WTC11 (cell line): ENCODE measurements at regions not wholly inside any gene's neighbourhood (a gene's known extent, or its start where the extent isn't known, plus 50 kb on each side); places are given as distances from the start of the nearest gene placed in this dataset.

Source experiments
- ATAC-seq: fragments of 200-7000 bp; cut with Tn5 transposase; 2 replicates; pipeline ENCODE4 v1.10.0; 2021; ENCODE audit warnings: mild to moderate bottlenecking, moderate library complexity
- CTCF ChIA-PET: fragments of 300-600 bp; sonication (Branson Sonifier 250); formaldehyde crosslinking; loops from one replicate; lab custom pipeline; 2021; ENCODE audit warnings: antibody characterized with exemption; lab: Charles Lee
- POLR2A ChIA-PET: fragments of 350-600 bp; sonication (Branson Sonifier 250); formaldehyde crosslinking; loops from one replicate; lab custom pipeline; 2021; ENCODE audit warnings: antibody characterized with exemption; lab: Charles Lee
- DNase-seq: peaks from one replicate; pipeline ENCODE4 v3.0.0; 2021; ENCODE audit warnings: low spot score
- H3K27ac Mint-ChIP-seq: 2 replicates; pipeline ENCODE4 v1.8.0; 2021; ENCODE audit warnings: mixed read lengths
- H3K27me3 Mint-ChIP-seq: 2 replicates; pipeline ENCODE4 v1.8.0; 2021; ENCODE audit warnings: low read depth, mild to moderate bottlenecking, moderate library complexity, mixed read lengths
- H3K36me3 Mint-ChIP-seq: 2 replicates; pipeline ENCODE4 v1.8.0; 2021; ENCODE audit warnings: mixed read lengths
- H3K4me1 Mint-ChIP-seq: 2 replicates; pipeline ENCODE4 v1.8.0; 2022; ENCODE audit warnings: mixed read lengths
- H3K4me3 Mint-ChIP-seq: 2 replicates; pipeline ENCODE4 v1.8.0; 2021; ENCODE audit warnings: mild to moderate bottlenecking, moderate library complexity, mixed read lengths
- H3K9me3 Mint-ChIP-seq: 2 replicates; pipeline ENCODE4 v1.8.0; 2021; ENCODE audit warnings: mixed read lengths
- AFF4 ChIP-seq: sonication (generic); formaldehyde crosslinking; IDR thresholded peaks from 2 replicates; pipeline ENCODE4 v1.8.1; 2023; ENCODE audit warnings: mild to moderate bottlenecking, missing genetic modification reagents, borderline replicate concordance
- ARID4B ChIP-seq: sonication (generic); formaldehyde crosslinking; IDR thresholded peaks from 2 replicates; pipeline ENCODE4 v1.8.0; 2023; ENCODE audit warnings: missing genetic modification reagents, mild to moderate bottlenecking, borderline replicate concordance
- JUN ChIP-seq: sonication (generic); formaldehyde crosslinking; IDR thresholded peaks from 2 replicates; pipeline ENCODE4 v1.8.0; 2023; ENCODE audit warnings: mild to moderate bottlenecking, missing genetic modification reagents
- MAX ChIP-seq: sonication (generic); formaldehyde crosslinking; IDR thresholded peaks from 2 replicates; pipeline ENCODE4 v1.8.0; 2022; ENCODE audit warnings: mild to moderate bottlenecking, missing genetic modification reagents
- MXD4 ChIP-seq: fragments of 250-450 bp; sonication (Bioruptor Pico); IDR thresholded peaks from 2 replicates; pipeline ENCODE4 v1.8.0; 2021; ENCODE audit warnings: mild to moderate bottlenecking, moderate library complexity, borderline replicate concordance
- NFYB ChIP-seq: sonication (generic); formaldehyde crosslinking; conservative IDR thresholded peaks from 2 replicates; pipeline ENCODE4 v1.8.0; 2022; ENCODE audit warnings: low read depth, missing genetic modification reagents
- OVOL2 ChIP-seq: fragments of 250-450 bp; sonication (Bioruptor Pico); IDR thresholded peaks from 2 replicates; pipeline ENCODE4 v1.9.0; 2021; ENCODE audit warnings: mild to moderate bottlenecking, borderline replicate concordance
- PRRX2 ChIP-seq: fragments of 250-450 bp; sonication (Bioruptor Pico); IDR thresholded peaks from 2 replicates; pipeline ENCODE4 v1.8.0; 2021; ENCODE audit warnings: mild to moderate bottlenecking
- SMAD4 ChIP-seq: sonication (generic); formaldehyde crosslinking; IDR thresholded peaks from 2 replicates; pipeline ENCODE4 v1.8.0; 2022; ENCODE audit warnings: mild to moderate bottlenecking, missing genetic modification reagents
- ZNF138 ChIP-seq: sonication (generic); formaldehyde crosslinking; conservative IDR thresholded peaks from 2 replicates; pipeline ENCODE4 v1.8.1; 2022; ENCODE audit warnings: mild to moderate bottlenecking, moderate library complexity, missing genetic modification reagents
- ZNF317 ChIP-seq: sonication (generic); formaldehyde crosslinking; IDR thresholded peaks from 2 replicates; pipeline ENCODE4 v1.8.1; 2023; ENCODE audit warnings: low read depth, mild to moderate bottlenecking, moderate library complexity, missing genetic modification reagents, borderline replicate concordance
- ZNF423 ChIP-seq: fragments of 250-450 bp; sonication (Bioruptor Pico); IDR thresholded peaks from 2 replicates; pipeline ENCODE4 v2.1.2; 2022; ENCODE audit warnings: mild to moderate bottlenecking, moderate library complexity
- ZNF425 ChIP-seq: fragments of 250-450 bp; sonication (Bioruptor Pico); conservative IDR thresholded peaks from 2 replicates; pipeline ENCODE4 v1.9.0; 2021; ENCODE audit warnings: mild to moderate bottlenecking
- TF ChIP-seq, protein P1 (sequence below): fragments of 250-450 bp; sonication (Bioruptor Pico); IDR thresholded peaks from 2 replicates; pipeline ENCODE4 v1.8.0; 2021; ENCODE audit warnings: mild to moderate bottlenecking
- TF ChIP-seq, protein P2 (sequence below): fragments of 200-600 bp; IDR thresholded peaks from 2 replicates; pipeline ENCODE4 v1.8.0; 2022; ENCODE audit warnings: antibody characterized with exemption
- TF ChIP-seq, protein P3 (sequence below): sonication (generic); formaldehyde crosslinking; conservative IDR thresholded peaks from 2 replicates; pipeline ENCODE4 v1.8.1; 2022; ENCODE audit warnings: mild to moderate bottlenecking, missing genetic modification reagents

DNA sequence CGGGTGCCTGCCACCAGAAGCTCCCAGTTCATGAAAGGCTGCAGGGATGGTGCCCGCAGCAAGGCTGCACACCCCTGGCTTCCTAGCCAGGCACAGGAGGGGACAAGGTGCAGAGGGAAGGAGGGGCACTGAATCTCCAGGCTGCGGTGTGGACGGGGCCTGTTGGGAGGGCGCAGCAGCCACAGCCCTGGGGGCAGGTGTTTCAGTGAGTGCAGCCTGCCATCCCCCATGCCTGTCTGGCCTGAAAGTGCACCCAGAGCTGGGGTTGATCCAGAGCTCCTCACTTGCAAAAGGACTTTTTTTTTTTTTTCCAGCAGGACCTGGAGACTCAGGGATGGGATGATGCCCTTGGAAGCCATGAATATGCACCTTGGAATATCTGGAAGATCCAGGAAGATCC, 153.7 kb upstream of the C1orf174 start:
- CTCF ChIA-PET: no interaction called here
- Mint-ChIP-seq H3K9me3 (peaks cover 50% of the 10 kb centered on the region), H3K36me3 (peaks cover 59% of the 10 kb centered on the region), H3K27me3 (peaks cover 10% of the 10 kb centered on the region), H3K27ac (no peak overlapping the region), H3K4me1 (no peaks in the 10 kb centered on the region), H3K4me3 (no peak overlapping the region)
- POLR2A ChIA-PET: no interaction called here
- no peak for TF ChIP-seq AFF4 (CRISPR knock-in tag)
- TF ChIP-seq, protein P1, sequence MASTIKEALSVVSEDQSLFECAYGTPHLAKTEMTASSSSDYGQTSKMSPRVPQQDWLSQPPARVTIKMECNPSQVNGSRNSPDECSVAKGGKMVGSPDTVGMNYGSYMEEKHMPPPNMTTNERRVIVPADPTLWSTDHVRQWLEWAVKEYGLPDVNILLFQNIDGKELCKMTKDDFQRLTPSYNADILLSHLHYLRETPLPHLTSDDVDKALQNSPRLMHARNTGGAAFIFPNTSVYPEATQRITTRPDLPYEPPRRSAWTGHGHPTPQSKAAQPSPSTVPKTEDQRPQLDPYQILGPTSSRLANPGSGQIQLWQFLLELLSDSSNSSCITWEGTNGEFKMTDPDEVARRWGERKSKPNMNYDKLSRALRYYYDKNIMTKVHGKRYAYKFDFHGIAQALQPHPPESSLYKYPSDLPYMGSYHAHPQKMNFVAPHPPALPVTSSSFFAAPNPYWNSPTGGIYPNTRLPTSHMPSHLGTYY (CRISPR knock-in tag): no peak
- no peak for TF ChIP-seq ARID4B (CRISPR knock-in tag)
- TF ChIP-seq MAX (CRISPR knock-in tag): no peak
- TF ChIP-seq, protein P2, sequence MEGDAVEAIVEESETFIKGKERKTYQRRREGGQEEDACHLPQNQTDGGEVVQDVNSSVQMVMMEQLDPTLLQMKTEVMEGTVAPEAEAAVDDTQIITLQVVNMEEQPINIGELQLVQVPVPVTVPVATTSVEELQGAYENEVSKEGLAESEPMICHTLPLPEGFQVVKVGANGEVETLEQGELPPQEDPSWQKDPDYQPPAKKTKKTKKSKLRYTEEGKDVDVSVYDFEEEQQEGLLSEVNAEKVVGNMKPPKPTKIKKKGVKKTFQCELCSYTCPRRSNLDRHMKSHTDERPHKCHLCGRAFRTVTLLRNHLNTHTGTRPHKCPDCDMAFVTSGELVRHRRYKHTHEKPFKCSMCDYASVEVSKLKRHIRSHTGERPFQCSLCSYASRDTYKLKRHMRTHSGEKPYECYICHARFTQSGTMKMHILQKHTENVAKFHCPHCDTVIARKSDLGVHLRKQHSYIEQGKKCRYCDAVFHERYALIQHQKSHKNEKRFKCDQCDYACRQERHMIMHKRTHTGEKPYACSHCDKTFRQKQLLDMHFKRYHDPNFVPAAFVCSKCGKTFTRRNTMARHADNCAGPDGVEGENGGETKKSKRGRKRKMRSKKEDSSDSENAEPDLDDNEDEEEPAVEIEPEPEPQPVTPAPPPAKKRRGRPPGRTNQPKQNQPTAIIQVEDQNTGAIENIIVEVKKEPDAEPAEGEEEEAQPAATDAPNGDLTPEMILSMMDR: no peak
- no peak for TF ChIP-seq ZNF425 (CRISPR knock-in tag)
- no peak for TF ChIP-seq ZNF138 (CRISPR knock-in tag)
- no peak for DNase-seq
- no peak for ATAC-seq

DNA sequence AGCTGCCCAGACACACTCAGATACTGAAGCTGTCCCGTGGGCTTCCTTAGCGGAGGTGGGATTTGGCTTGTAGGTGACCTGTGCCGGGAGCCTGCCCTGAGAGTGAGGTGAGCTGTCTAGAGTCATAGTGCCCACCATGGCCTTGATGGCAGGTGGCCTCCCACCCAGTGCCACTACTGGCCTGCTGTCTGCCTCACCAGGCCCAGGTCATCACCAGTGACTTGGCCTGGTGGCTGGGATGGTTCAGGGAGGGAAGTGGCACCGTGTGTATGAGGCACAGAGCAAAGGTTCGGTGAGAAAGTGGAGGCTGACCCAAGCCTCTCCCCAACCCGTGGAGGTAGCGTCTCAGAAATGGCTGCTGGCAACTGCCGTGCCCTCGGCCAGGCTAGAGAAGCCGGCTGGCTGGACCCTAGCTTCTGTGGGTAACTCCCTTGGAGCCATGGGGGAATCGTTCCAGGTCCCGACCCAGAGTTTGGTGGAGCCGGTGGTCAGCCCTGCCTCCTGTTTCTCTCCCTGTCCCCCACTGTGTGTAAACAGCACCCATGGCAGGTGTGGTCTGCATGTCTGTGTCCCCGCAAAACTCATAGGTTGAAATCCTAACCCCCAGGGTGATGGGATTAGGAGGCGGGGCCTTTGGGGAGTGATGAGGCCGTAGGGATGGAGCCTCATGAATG, 155.4 kb upstream of the C1orf174 start:
- Mint-ChIP-seq H3K9me3 (peaks cover 45% of the 10 kb centered on the region), H3K36me3 (peaks cover 60% of the 10 kb centered on the region), H3K4me3 (no peak overlapping the region), H3K27ac (no peak overlapping the region), H3K4me1 (no peaks in the 10 kb centered on the region), H3K27me3 (peaks cover 10% of the 10 kb centered on the region)
- TF ChIP-seq MAX (CRISPR knock-in tag) (no peak), MXD4 (CRISPR knock-in tag) (no peak), NFYB (no peak), PRRX2 (CRISPR knock-in tag) (no peak), OVOL2 (CRISPR knock-in tag) (no peak), SMAD4 (CRISPR knock-in tag) (no peak), ZNF423 (CRISPR knock-in tag) (no peak), JUN (CRISPR knock-in tag) (no peak), ZNF317 (CRISPR knock-in tag) (no peak)
- TF ChIP-seq, protein P3, sequence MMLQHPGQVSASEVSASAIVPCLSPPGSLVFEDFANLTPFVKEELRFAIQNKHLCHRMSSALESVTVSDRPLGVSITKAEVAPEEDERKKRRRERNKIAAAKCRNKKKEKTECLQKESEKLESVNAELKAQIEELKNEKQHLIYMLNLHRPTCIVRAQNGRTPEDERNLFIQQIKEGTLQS (CRISPR knock-in tag): no peak
- no peak for ATAC-seq
- ChIA-PET POLR2A (no interaction called here), CTCF (no interaction called here)
- DNase-seq: no peak
